IMR-90 (cell line): ENCODE measurements at regions not wholly inside any gene's neighbourhood (a gene's known extent, or its start where the extent isn't known, plus 50 kb on each side); places are given as distances from the start of the nearest gene placed in this dataset.

Experiments used
- BHLHE40 ChIP-seq: fragments of 150-350 bp; IDR thresholded peaks from 2 replicates; pipeline ENCODE4 v1.6.1; 2016; ENCODE audit warnings: mild to moderate bottlenecking, low read depth, low read length
- CEBPB ChIP-seq: IDR thresholded peaks from 2 replicates; pipeline ENCODE4 v1.6.1; 2012; ENCODE audit warnings: low read depth, low read length, improper control_type of control experiment
- CHD1 ChIP-seq: IDR thresholded peaks from 2 replicates; pipeline ENCODE4 v1.6.1; 2012; ENCODE audit warnings: low read depth, low read length, improper control_type of control experiment
- FOS ChIP-seq: fragments of 150-350 bp; IDR thresholded peaks from 2 replicates; pipeline ENCODE4 v1.6.1; 2016; ENCODE audit warnings: low read depth, low read length
- NFE2L2 ChIP-seq: fragments of 150-350 bp; IDR thresholded peaks from 2 replicates; pipeline ENCODE4 v1.6.1; 2016; ENCODE audit warnings: low read depth, mild to moderate bottlenecking, low read length
- POLR2A ChIP-seq: IDR thresholded peaks from 2 replicates; pipeline ENCODE4 v1.6.1; 2012; ENCODE audit warnings: mild to moderate bottlenecking, low read depth, low read length
- RAD21 ChIP-seq: IDR thresholded peaks from 2 replicates; pipeline ENCODE4 v1.6.1; 2012; ENCODE audit warnings: low read length, improper control_type of control experiment
- RCOR1 ChIP-seq: IDR thresholded peaks from 2 replicates; pipeline ENCODE4 v1.6.1; 2012; ENCODE audit warnings: mild to moderate bottlenecking, low read length, improper control_type of control experiment; ENCODE audit not compliant: insufficient replicate concordance
- TF ChIP-seq, protein P1 (sequence below): conservative IDR thresholded peaks from 2 replicates; pipeline ENCODE4 v1.5.1; 2012; ENCODE audit warnings: mild to moderate bottlenecking, low read depth, low read length, improper control_type of control experiment

GRCh38 chr2:212649646-212650045 is 111.0 kb upstream of the ERBB4 start:
- no peak for TF ChIP-seq POLR2A
- TF ChIP-seq, protein P1, sequence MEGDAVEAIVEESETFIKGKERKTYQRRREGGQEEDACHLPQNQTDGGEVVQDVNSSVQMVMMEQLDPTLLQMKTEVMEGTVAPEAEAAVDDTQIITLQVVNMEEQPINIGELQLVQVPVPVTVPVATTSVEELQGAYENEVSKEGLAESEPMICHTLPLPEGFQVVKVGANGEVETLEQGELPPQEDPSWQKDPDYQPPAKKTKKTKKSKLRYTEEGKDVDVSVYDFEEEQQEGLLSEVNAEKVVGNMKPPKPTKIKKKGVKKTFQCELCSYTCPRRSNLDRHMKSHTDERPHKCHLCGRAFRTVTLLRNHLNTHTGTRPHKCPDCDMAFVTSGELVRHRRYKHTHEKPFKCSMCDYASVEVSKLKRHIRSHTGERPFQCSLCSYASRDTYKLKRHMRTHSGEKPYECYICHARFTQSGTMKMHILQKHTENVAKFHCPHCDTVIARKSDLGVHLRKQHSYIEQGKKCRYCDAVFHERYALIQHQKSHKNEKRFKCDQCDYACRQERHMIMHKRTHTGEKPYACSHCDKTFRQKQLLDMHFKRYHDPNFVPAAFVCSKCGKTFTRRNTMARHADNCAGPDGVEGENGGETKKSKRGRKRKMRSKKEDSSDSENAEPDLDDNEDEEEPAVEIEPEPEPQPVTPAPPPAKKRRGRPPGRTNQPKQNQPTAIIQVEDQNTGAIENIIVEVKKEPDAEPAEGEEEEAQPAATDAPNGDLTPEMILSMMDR: no peak
- no peak for TF ChIP-seq BHLHE40
- no peak for TF ChIP-seq NFE2L2
- TF ChIP-seq CHD1: no peak
- no peak for TF ChIP-seq RAD21
- no peak for TF ChIP-seq CEBPB
- no peak for TF ChIP-seq RCOR1
- TF ChIP-seq FOS: no peak
